Breast epithelium (tissue), 4 donors: ENCODE measurements at regions not wholly inside any gene's neighbourhood (a gene's known extent, or its start where the extent isn't known, plus 50 kb on each side); places are given as distances from the start of the nearest gene placed in this dataset.

ENCODE experiments used
- DNase-seq, 2 donors: peaks; one replicate each; pipeline ENCODE4 v3.0.0-alpha.2; 2019; ENCODE audit warnings: low spot score in 2 of 2
- H3K27ac ChIP-seq, 2 donors: fragments of 200-600 bp; sonication (generic) in 1 of 2; one replicate each; pipeline ENCODE4 v1.5.1; 2016 to 2019; ENCODE audit warnings: mild to moderate bottlenecking in 1 of 2
- H3K27me3 ChIP-seq, 2 donors: fragments of 200-600 bp; sonication (generic) in 1 of 2; one replicate each; pipeline versions ENCODE4 v1.5.1 to v1.6.0; 2017 to 2019; ENCODE audit warnings: control low read depth in 1 of 2, mild to moderate bottlenecking in 1 of 2
- H3K36me3 ChIP-seq: fragments of 200-600 bp; one replicate; pipeline ENCODE4 v1.5.1; 2019
- H3K4me1 ChIP-seq, 2 donors: fragments of 200-600 bp; sonication (generic); one replicate each; pipeline ENCODE4 v1.5.1; 2016 to 2019; ENCODE audit warnings: control low read depth in 1 of 2
- H3K4me3 ChIP-seq, 3 donors: fragments of 200-600 bp; sonication (generic); 1 replicate in 2 of 3; 2 replicates in 1 of 3; pipeline ENCODE4 v1.5.1; 2016 to 2019; ENCODE audit warnings: mild to moderate bottlenecking in 3 of 3, moderate library complexity in 2 of 3
- H3K9me3 ChIP-seq, 2 donors: fragments of 200-600 bp; sonication (generic) in 1 of 2; one replicate each; pipeline ENCODE4 v1.5.1; 2016 to 2019; ENCODE audit warnings: control low read depth in 1 of 2
- POLR2A ChIP-seq: fragments of 450-650 bp; IDR thresholded peaks from one replicate; pipeline ENCODE4 v1.6.1; 2016; ENCODE audit warnings: antibody characterized with exemption, mild to moderate bottlenecking, moderate library complexity
- POLR2AphosphoS5 ChIP-seq, 3 donors: sonication (generic); formaldehyde crosslinking; IDR thresholded peaks; one replicate each; pipeline ENCODE4 v1.6.1; 2017; ENCODE audit warnings: antibody characterized with exemption in 3 of 3
- intact Hi-C: fragments of 100-400 bp; cut with DNase I; formaldehyde crosslinking; loops from one replicate; pipeline ENCODE4 v1.15.1; 2023; ENCODE audit warnings: low total_unique reads
- TF ChIP-seq, protein P1 (sequence below), 3 donors: fragments of 450-650 bp; IDR thresholded peaks; one replicate each; pipeline ENCODE4 v1.5.1; 2016 to 2017; ENCODE audit warnings: antibody characterized with exemption in 3 of 3, mild to moderate bottlenecking in 3 of 3, moderate library complexity in 3 of 3

DNA sequence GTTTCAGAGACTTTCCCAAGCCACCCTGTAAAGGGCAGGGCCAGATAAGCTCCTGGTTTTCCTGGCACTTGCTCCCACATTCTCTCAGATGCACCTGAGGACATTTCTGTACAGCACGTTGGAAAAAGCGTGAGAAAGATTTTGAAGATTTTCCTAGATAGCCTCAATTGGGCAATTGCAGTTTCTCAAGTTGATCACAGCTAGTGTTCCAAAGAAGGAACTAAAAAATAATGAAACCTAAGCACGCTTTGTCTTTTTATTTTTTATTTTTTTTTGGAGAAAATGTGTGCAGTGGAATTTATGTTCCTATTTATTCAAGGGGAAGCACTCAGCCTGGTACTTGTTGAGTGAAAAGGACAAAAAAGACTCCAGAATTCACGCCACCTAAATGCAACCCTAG lies 429.1 kb downstream of the RNF144A start:
- Histone ChIP-seq H3K4me3 (no peak overlapping the region), H3K27ac (no peak overlapping the region)

DNA sequence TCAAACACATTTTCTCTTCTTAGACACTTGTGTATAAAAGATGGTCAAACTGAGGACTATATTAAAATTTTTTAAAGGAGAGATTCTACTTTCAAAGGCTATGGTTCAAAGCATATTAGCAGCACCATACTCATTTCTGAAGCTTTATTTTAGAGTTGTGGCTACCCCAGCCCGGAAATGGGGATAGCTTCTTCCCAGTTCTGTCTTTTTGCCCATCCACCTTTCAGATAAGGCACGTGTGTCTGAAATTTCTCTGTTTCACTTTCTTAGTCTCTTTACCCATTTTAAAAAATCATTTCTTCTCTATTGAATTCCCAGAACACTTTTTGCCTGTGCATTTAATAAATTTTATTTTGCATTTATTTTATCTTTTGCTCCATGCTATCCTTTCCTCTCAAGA lies 431.5 kb downstream of the RNF144A start:
- Histone ChIP-seq H3K36me3 (no peaks in the 10 kb centered on the region), H3K4me3 (no peak overlapping the region), H3K4me1 (no peaks in the 10 kb centered on the region), H3K27ac (no peak overlapping the region), H3K27me3 (no peaks in the 10 kb centered on the region), H3K9me3 (no peaks in the 10 kb centered on the region)
- intact Hi-C loops = no loop called here
- TF ChIP-seq POLR2AphosphoS5 (IDR thresholded peaks at IDR 0.05) (no peak), POLR2A (no peak)
- TF ChIP-seq, protein P1, sequence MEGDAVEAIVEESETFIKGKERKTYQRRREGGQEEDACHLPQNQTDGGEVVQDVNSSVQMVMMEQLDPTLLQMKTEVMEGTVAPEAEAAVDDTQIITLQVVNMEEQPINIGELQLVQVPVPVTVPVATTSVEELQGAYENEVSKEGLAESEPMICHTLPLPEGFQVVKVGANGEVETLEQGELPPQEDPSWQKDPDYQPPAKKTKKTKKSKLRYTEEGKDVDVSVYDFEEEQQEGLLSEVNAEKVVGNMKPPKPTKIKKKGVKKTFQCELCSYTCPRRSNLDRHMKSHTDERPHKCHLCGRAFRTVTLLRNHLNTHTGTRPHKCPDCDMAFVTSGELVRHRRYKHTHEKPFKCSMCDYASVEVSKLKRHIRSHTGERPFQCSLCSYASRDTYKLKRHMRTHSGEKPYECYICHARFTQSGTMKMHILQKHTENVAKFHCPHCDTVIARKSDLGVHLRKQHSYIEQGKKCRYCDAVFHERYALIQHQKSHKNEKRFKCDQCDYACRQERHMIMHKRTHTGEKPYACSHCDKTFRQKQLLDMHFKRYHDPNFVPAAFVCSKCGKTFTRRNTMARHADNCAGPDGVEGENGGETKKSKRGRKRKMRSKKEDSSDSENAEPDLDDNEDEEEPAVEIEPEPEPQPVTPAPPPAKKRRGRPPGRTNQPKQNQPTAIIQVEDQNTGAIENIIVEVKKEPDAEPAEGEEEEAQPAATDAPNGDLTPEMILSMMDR (IDR thresholded peaks at IDR 0.05) = no peak
- DNase-seq = no peak

More for the DNA sequence above, 429.1 kb downstream of the RNF144A start:
- TF ChIP-seq, protein P1 (IDR thresholded peaks at IDR 0.05) = no peak
- TF ChIP-seq POLR2AphosphoS5 (IDR thresholded peaks at IDR 0.05) = no peak
- TF ChIP-seq POLR2A = no peak
- no peaks in the 10 kb centered on the region for H3K9me3 ChIP-seq
- DNase-seq = no peak
- H3K27me3 ChIP-seq = no peaks in the 10 kb centered on the region
- intact Hi-C loops = no loop called here
- H3K36me3 ChIP-seq = no peaks in the 10 kb centered on the region
- H3K4me1 ChIP-seq = no peaks in the 10 kb centered on the region

DNA sequence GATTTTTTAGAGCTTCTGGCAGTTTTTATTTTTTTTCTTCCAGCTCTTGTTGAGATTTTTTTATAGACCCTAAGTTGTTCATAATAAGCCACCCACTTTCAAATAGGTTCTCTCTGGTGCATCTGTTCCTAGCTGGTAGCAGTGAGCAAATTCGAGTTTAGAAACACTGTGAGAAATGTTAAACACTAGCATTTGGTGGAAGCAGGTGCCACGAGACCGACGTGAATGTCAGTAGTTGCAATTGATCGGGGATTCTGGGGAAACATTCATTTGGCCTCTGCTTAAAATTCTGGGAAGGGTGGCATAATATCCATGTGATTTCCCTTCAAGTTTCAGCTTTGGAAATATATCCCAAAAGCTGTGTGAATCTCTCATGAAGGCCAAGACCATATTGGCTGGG lies 435.0 kb downstream of the RNF144A start:
- no peaks in the 10 kb centered on the region for H3K36me3 ChIP-seq
- H3K4me3 ChIP-seq = no peak overlapping the region
- H3K27ac ChIP-seq = no peak overlapping the region
- no peak for TF ChIP-seq POLR2AphosphoS5 (IDR thresholded peaks at IDR 0.05)
- no peak for TF ChIP-seq POLR2A
- H3K9me3 ChIP-seq = no peaks in the 10 kb centered on the region
- intact Hi-C loops = no loop called here
- no peaks in the 10 kb centered on the region for H3K27me3 ChIP-seq
- DNase-seq = no peak
- no peaks in the 10 kb centered on the region for H3K4me1 ChIP-seq

DNA sequence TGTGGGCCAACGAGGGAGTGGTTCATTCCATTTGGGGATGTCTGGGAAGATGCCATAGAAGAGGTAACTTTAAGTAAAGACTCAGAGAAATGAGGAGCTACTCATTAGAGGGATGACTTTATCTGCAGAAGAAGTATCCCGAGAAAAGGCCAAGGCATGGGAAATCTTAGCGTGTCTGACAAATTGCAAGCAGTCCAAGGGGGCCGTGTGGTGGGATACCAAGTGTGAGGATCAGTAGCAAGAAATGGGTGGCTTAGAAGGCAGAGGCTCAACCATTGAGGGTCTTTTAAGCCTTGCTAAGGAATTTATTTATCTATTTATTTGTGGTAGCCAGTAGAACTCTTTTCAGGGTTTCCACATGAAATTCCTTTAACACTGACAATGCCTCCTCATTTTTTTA lies 436.4 kb downstream of the RNF144A start:
- TF ChIP-seq, protein P1 (IDR thresholded peaks at IDR 0.05) = no peak
- no peak for TF ChIP-seq POLR2A
- TF ChIP-seq POLR2AphosphoS5 (IDR thresholded peaks at IDR 0.05) = no peak
- no peaks in the 10 kb centered on the region for H3K4me1 ChIP-seq
- H3K27ac ChIP-seq = no peak overlapping the region
- H3K9me3 ChIP-seq = no peaks in the 10 kb centered on the region
- intact Hi-C loops = no loop called here
- H3K27me3 ChIP-seq = no peaks in the 10 kb centered on the region
- H3K4me3 ChIP-seq = no peak overlapping the region
- no peaks in the 10 kb centered on the region for H3K36me3 ChIP-seq
- no peak for DNase-seq

DNA sequence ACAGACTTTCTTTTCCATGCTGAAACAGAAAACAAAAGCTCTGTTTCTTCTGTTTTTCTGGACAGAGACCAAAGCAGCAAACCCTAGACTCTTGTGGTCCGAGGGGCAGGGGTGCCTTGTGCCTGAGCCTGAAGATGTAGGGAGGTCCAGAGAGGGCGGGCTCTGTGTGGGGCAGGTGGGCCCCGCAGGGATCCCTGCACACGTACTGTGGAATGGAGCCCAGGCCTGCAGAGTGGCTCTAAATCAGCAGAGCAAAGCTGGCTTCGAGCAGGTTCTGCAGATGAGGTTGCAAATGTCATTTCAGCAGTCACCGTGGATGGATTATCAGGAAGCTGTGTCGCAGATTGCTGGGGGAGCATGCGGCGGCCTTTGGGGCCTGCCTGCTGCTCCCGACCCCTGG lies 438.6 kb downstream of the RNF144A start:
- no peak for DNase-seq
- Histone ChIP-seq H3K27ac (no peak overlapping the region), H3K9me3 (no peaks in the 10 kb centered on the region), H3K36me3 (no peaks in the 10 kb centered on the region), H3K4me1 (no peaks in the 10 kb centered on the region), H3K4me3 (no peak overlapping the region), H3K27me3 (no peaks in the 10 kb centered on the region)
- intact Hi-C loops = no loop called here
- TF ChIP-seq POLR2AphosphoS5 (IDR thresholded peaks at IDR 0.05) = no peak
- no peak for TF ChIP-seq POLR2A
- TF ChIP-seq, protein P1 (IDR thresholded peaks at IDR 0.05) = no peak
